NCI-H1417 (cell line): ENCODE measurements at regions not wholly inside any gene's neighbourhood (a gene's known extent, or its start where the extent isn't known, plus 50 kb on each side); places are given as distances from the start of the nearest gene placed in this dataset.
A peak's percentile ranks its signal among the peaks of the same experiment; 100 is the strongest.
"Not testable (repeated sequence)": the region's sequence is repeated elsewhere in the genome, so short reads cannot be mapped to it uniquely, and the experiment has no call there.

Experiments used
- DNase-seq, 3 experiments: peaks; one replicate each; lab custom pipeline; 2025; lab: John Stamatoyannopoulos, UW

- DNase-seq = no peak
Measured at GRCh38 chr4:165548702-165549101, 169.9 kb downstream of the CPE start.

DNA sequence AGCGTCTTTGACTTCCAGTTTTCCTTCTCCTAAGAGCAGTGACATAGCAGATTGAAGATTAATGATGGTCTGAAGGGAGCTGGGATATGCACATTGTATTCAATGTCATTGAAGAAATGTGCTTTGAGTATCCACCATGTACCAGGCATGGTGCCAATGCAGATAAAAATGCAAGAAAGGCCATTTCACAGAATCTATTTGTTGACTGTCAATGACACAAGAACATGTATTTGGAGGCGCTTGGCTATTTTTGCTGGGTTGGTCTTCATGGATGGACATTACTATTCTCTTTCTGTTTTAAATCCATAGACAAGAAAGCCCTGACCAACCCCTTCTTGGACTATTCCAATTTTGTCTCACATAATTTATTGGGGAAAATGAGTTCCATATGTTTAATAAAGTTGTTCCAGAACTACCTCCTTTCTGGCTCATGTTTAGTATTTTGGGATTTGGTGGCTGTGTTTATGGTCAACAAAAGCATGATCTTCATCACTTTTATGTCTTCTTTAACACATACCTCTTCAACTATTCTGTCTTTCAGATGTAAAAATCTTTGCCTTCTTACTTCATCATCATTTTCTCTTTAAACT lies 174.5 kb downstream of the CPE start:
- DNase-seq = no peak

- DNase-seq = no peak
Measured at GRCh38 chr4:165555302-165555701, 176.5 kb downstream of the CPE start.

- no peak for DNase-seq
Measured at GRCh38 chr4:165556383-165556782, 177.6 kb downstream of the CPE start.

- no peak for DNase-seq
Measured at GRCh38 chr4:165560941-165561340, 182.1 kb downstream of the CPE start.

GRCh38 chr4:165563851-165564250 lies 185.0 kb downstream of the CPE start:
- no peak for DNase-seq

DNA sequence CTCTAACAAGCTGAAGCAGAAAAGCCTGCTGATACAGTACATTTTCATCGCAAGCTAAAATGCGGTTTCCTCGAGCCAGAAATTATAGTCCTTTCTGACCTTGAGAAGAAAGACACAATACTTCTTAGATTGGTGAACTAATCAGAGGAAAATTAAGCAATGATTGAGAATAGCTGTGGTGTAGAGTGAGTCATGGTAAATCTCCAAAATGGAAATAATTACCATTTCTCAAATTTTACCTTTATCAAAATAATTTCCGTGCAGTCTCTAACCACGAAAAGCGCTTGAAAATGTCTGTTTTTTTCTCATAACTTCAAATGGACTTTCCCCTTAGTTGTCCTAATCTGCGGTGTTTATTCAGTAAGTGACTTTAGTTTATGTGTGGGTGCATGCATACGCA lies 190.2 kb downstream of the CPE start:
- DNase-seq = no peak

DNA sequence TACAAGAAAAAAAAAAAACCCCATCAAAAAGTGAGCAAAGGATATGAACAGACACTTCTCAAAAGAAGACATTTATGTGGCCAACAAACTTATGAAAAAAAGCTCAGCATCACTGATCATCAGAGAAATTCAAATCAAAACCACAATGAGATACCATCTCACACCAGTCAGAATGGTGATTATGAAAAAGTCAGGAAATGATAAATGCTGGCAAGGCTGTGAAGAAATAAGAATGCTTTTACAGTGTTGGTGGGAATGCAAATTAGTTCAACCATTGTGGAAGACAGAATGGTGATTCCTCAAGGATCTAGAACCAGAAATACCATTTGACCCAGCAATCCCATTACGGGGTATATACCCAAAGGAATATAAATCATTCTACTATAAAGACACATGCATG lies 192.7 kb downstream of the CPE start:
- DNase-seq = not testable (repeated sequence)

DNA sequence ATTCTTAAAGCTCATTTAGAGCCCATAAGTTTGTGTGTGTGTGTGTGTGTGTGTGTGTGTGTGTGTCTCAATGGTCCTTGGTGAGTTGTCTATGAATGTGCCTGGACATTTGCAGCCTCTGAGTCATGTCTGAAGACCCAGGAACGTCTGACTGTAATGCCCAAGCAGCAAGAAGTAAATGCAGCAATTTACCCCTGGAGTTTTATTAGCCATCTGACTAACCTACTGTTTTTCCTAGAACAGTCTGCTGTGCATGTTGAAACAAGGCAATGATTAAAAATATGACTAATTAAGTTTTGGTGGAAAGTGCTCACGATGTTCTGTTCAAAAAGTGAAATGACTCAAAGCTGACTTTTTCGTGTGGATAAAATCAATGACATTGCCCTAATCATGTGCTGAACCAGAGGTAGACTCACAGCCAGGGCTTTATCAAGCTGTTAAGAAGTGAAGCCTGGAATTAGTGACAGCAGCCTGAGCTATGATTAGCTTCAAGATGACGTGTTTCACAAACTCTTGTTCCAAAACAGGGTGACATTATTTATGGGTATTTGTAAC lies 201.6 kb downstream of the CPE start:
- peak in 2 of 3 experiments; percentile 46 to 76 for DNase-seq

DNA sequence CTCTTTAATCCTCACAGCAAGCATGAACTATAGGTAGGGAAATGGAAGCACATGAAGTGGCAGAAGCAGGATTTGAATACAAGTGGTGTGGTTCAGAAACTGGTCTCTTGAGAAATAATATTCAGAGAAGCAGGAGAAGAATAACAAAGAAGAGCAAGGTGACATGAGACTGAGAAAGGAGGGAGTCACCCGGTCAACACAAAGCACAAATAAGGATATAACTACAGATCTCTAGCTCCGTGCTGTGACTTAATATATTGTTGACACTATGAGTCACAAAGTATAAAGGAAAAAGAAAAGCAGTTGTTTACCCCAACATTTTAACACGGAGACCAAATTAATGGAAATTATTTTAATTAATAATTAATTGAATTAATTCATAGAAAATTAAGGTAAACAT lies 204.5 kb downstream of the CPE start:
- DNase-seq = no peak

- DNase-seq = peak in 1 of 3 experiments; percentile 44
Measured at GRCh38 chr4:165584916-165585315, 206.1 kb downstream of the CPE start.

- no peak for DNase-seq
Measured at GRCh38 chr4:165588534-165589315, 209.9 kb downstream of the CPE start.

- no peak for DNase-seq
Measured at GRCh38 chr4:165592386-165592785, 213.6 kb downstream of the CPE start.

- DNase-seq = no peak
Measured at GRCh38 chr4:165597581-165598480, 219.0 kb downstream of the CPE start.

DNA sequence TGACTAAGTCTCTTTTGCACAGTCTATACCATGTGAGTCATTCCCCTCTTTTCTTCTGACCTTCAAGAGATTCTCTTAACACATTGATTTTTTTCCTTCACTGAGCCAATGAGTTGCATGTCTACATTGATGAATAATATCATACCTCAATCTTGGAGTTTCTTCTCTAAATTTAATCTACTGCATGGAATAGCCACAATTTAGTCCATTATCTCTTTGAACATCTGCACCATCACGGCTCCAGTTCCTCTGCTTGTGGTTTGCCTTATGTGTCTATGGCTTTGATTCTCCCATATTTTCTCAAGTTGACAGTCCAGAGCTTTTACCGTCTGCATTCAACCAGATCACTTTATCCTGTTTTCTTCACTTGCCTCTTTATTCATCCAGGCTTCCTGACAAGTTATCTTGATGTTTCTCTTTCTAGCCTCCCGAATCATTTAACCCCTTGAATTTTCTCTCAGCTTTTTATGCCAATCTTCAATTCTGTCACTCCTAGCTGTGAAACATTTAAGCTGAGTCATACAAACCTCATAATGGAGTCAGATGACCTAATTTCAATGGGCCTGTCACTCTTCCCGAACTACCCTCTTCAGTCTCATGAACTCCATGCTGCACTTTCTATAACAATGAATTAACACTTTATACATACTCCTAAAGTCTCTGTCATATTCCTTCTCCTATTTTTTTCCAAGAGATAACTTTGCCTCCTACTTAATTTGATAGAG lies 222.3 kb downstream of the CPE start:
- DNase-seq = no peak

GRCh38 chr4:165602621-165603020 lies 223.8 kb downstream of the CPE start:
- no peak for DNase-seq

DNA sequence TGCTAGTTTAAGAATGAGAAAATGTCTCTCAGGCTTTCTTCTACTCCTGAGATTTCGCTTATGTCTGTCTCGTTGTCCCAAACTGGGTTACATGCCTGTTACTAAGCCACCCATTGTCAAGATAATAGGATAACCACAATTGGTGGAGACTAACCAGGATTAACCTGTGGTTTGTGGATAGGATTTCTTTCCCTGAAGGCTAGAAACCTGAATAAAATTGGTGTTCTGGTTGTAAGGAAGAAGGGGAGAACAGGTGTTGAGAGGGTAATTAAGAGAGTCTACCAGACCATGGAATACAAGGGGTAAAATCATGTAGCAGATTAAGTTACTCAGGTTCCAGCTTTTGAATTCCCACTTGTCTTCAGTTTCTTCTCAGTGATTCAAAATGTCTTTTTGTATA lies 225.4 kb downstream of the CPE start:
- no peak for DNase-seq

GRCh38 chr4:165605811-165606210 lies 227.0 kb downstream of the CPE start:
- DNase-seq = no peak

- peak in 1 of 3 experiments; percentile 37 for DNase-seq
Measured at GRCh38 chr4:165606465-165607205, 227.8 kb downstream of the CPE start.

DNA sequence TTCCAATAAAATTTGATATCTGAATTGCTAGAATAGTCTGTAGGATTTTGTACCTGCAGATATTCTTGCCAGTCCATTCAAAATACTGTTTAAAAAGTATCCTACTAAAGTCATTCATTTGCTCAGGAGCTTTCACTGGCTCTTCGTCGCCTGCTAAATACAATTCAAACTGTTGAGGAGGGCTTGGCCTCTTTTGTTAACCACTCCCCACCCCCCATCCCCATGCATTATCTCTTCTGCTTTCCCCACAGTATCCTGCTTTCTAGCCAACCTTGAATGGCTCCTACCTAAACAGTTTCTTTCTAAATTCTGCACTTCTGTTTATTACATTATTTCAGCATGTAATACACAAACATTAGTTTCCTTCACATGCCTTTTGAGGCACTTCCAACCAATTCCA lies 230.8 kb downstream of the CPE start:
- DNase-seq = no peak
